ENCODE measurements at regions not wholly inside any gene's neighbourhood (a gene's known extent, or its start where the extent isn't known, plus 50 kb on each side); places are given as distances from the start of the nearest gene placed in this dataset.

DNA sequence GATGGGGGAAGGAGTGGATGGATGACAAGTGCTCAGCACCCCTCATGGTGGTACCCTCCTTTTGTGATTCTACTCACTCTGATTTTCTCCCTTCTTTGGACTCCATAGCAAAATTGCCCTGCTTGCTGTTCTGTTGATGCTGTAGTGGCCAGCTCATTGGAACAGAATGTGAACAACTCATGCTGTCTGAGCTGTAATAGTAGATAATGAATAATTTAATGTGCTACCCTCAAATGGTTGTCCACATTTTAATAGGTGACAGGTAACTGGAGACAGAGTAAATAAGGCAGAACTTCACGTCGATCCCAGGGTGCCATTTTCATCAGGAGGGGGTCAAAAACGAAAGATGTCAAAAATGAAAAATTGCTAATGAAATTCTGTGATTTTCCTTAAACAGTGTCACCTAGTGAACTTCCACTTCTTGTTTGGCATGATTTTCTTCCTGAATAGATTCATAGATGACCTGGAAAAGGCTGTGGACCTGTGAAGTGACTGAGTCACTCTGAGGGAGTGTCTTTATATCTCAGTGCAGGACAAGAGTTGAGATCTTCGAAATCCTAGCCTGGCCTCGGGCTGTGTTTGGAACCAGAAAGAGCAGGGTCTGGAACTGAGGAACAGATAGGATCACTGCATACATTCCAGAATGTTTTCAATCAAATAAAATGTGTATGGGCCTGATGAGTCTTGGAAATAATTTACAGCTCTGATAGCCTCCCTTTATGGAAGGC, 270.2 kb downstream of the PSAT1 start:
- TF ChIP-seq, protein P1, sequence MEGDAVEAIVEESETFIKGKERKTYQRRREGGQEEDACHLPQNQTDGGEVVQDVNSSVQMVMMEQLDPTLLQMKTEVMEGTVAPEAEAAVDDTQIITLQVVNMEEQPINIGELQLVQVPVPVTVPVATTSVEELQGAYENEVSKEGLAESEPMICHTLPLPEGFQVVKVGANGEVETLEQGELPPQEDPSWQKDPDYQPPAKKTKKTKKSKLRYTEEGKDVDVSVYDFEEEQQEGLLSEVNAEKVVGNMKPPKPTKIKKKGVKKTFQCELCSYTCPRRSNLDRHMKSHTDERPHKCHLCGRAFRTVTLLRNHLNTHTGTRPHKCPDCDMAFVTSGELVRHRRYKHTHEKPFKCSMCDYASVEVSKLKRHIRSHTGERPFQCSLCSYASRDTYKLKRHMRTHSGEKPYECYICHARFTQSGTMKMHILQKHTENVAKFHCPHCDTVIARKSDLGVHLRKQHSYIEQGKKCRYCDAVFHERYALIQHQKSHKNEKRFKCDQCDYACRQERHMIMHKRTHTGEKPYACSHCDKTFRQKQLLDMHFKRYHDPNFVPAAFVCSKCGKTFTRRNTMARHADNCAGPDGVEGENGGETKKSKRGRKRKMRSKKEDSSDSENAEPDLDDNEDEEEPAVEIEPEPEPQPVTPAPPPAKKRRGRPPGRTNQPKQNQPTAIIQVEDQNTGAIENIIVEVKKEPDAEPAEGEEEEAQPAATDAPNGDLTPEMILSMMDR (conservative IDR thresholded peaks at IDR 0.05 in 1 of 2, IDR thresholded peaks at IDR 0.05 in 1 of 2; ENCODE audit: low read depth in 1 of 2, low read length in 2 of 2) = no peak
- no peak for TF ChIP-seq EZH2 (IDR thresholded peaks at IDR 0.05; ENCODE audit: low read length, missing control alignments)
